GM19099 (cell line): ENCODE measurements at regions not wholly inside any gene's neighbourhood (a gene's known extent, or its start where the extent isn't known, plus 50 kb on each side); places are given as distances from the start of the nearest gene placed in this dataset.

Experiments
- POLR2A ChIP-seq: IDR thresholded peaks from 3 replicates; pipeline ENCODE4 v1.6.1; 2011; ENCODE audit warnings: low read depth; ENCODE audit not compliant: insufficient read length; ENCODE audit errors: extremely low read depth

- no peak for TF ChIP-seq POLR2A
These were observed 337.9 kb downstream of the CETN3 start for GRCh38 chr5:90071656-90072055.

- TF ChIP-seq POLR2A: no peak
These were observed 338.5 kb downstream of the CETN3 start for GRCh38 chr5:90071066-90071465.

GRCh38 chr5:90066920-90067319, 342.6 kb downstream of the CETN3 start:
- no peak for TF ChIP-seq POLR2A

- TF ChIP-seq POLR2A: no peak
These were observed 352.4 kb downstream of the CETN3 start for GRCh38 chr5:90056911-90057705.

GRCh38 chr5:90055831-90056328, 353.7 kb downstream of the CETN3 start:
- no peak for TF ChIP-seq POLR2A

- TF ChIP-seq POLR2A: no peak
These were observed 354.9 kb downstream of the CETN3 start for GRCh38 chr5:90054612-90055011.

- no peak for TF ChIP-seq POLR2A
These were observed 357.8 kb downstream of the CETN3 start for GRCh38 chr5:90051756-90052155.

- no peak for TF ChIP-seq POLR2A
These were observed 359.5 kb downstream of the CETN3 start for GRCh38 chr5:90050103-90050502.

- no peak for TF ChIP-seq POLR2A
These were observed 362.4 kb downstream of the CETN3 start for GRCh38 chr5:90047113-90047512.

GRCh38 chr5:90037646-90038045, 371.9 kb downstream of the CETN3 start:
- no peak for TF ChIP-seq POLR2A

- no peak for TF ChIP-seq POLR2A
These were observed 386.9 kb downstream of the CETN3 start for GRCh38 chr5:90022711-90023053.

- no peak for TF ChIP-seq POLR2A
These were observed 387.4 kb downstream of the CETN3 start for GRCh38 chr5:90022002-90022710.

- TF ChIP-seq POLR2A: no peak
These were observed 388.7 kb downstream of the CETN3 start for GRCh38 chr5:90020575-90021538.

GRCh38 chr5:90017239-90017638, 392.3 kb downstream of the CETN3 start:
- no peak for TF ChIP-seq POLR2A

GRCh38 chr5:90015584-90016018, 394.0 kb downstream of the CETN3 start:
- no peak for TF ChIP-seq POLR2A
